ENCODE measurements at regions not wholly inside any gene's neighbourhood (a gene's known extent, or its start where the extent isn't known, plus 50 kb on each side); places are given as distances from the start of the nearest gene placed in this dataset.
A peak's percentile ranks its signal among the peaks of the same experiment; 100 is the strongest.

DNA sequence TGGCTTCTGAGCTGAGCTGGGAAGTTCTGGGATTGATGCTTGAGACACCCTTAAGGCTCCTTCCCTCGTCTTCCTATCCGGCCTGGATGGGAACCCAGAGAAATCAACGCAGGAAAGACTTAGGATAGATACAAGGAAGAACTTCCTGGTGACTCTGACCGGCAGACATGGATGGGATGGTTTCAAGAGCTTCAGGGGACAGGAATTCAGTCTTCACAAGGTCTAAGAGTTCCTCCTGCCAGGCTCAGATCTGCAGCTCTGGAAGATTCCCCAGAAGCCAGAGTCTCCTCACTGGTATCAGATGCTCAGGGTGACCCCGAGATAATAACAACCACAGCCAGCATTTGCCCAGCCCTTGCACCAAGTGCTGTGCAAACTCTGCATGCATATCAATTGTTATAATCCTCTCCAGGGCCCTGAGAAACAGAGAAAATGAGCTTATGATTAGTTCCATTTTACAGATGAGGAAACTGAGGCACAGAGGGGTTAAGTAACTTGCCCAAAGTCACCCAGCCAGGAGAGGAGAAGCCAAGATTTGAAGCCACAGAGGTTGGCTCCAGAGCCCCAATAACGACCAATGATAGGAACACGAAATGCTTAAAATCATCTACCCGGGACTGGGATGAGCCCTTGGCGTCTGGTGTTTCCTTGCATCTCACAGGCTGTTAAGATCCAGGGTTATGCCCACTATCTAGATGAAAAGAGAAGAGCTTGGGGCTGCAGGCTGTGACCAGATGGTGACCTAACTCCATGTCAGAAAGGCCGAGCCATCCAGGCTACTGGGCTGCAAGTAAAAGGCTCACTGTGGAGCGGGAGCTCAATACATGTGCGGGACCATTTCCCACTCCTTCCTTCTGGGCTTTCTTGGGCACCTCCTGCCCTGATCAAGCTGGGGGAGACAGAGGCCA, 119.8 kb downstream of the C9orf50 start:
- Mint-ChIP-seq H3K27ac (no peak overlapping the region), H3K9me3 (ENCODE audit: insufficient read depth) (no peaks in the 10 kb centered on the region), H3K4me3 (no peak overlapping the region), H3K27me3 (ENCODE audit: low read depth) (no peaks in the 10 kb centered on the region), H3K36me3 (ENCODE audit: low read depth) (no peaks in the 10 kb centered on the region), H3K4me1 (ENCODE audit: low read depth) (peaks cover 28% of the 10 kb centered on the region)
- ATAC-seq (no peak), DNase-seq (no peak)
- CTCF ChIA-PET: interaction anchor here (1.4 kb wide), 1 partner anchor 320 kb away, joined by 3 read pairs; no protein-coding TSS in a partner anchor
- POLR2A ChIA-PET: interaction anchor here (0.7 to 1.2 kb wide), 3 partner anchors 25 to 130 kb away, joined by 3 to 4 read pairs (median 3); no protein-coding TSS in a partner anchor

GRCh38 chr9:129500161-129500862, 120.6 kb downstream of the C9orf50 start:
- Mint-ChIP-seq H3K9me3 (ENCODE audit: insufficient read depth) (no peaks in the 10 kb centered on the region), H3K27me3 (ENCODE audit: low read depth) (no peaks in the 10 kb centered on the region), H3K36me3 (ENCODE audit: low read depth) (peaks cover 2% of the 10 kb centered on the region), H3K4me3 (no peak overlapping the region), H3K4me1 (ENCODE audit: low read depth) (peaks cover 36% of the 10 kb centered on the region), H3K27ac (no peak overlapping the region)
- ATAC-seq (no peak), DNase-seq (no peak)
- ChIA-PET CTCF (interaction anchor here (0.9 to 1.4 kb wide), 3 partner anchors 319 to 362 kb away, joined by 3 read pairs; no protein-coding TSS in a partner anchor), POLR2A (interaction anchor here (0.8 to 1.2 kb wide), 2 partner anchors 24 to 130 kb away, joined by 3 to 4 read pairs; no protein-coding TSS in a partner anchor)

DNA sequence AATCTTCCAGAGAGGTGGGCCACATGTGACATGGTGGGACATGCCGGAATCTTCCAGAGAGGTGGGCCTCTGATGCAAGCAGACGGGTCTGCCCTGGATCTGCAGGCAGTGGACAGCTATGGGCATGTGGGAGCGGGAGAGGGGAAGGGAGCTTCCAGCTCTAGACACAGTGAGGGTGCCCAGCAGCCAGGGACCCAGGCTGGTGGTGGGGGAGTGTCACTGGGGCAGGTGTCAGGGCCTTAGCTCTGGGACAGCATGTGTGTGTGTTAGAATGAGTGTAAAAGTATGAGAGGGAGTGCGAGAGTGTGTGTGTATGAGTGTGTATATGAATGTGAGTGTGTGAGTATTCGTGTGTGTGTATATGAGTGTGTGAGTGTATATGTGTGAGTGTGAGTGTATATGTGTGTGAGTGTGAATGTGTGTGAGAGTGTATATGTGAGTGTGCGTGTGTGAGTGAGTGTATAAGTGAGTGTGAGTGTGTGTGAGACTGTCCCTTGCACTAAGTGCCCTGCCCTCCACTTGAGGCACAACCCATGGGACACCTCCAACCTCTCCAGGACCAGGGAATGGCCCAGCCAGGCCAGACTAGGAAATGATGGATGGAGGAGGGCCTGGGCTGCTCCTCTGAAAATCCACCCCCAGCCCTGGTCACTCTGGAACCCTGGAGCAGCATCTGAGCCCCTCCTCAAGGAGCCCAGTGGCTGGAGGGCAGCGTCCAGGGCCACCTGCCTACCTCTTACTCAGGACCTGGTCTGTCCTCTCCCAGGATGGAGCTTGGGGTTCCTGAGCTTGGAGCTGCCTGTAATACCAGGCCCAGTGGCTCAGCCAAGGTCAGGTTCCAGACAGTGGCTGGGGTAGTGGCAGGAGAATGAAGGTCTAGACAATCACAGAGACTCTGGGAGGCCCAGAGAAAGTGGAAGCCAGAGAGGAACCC, 122.2 kb downstream of the C9orf50 start:
- DNase-seq: no peak
- H3K27ac Mint-ChIP-seq: no peak overlapping the region
- CTCF ChIA-PET: interaction anchor here (1.0 kb wide), 1 partner anchor 359 kb away, joined by 3 read pairs; no protein-coding TSS in a partner anchor

GRCh38 chr9:129497813-129498450, 123.0 kb downstream of the C9orf50 start:
- no peak for DNase-seq
- CTCF ChIA-PET: interaction anchor here (1.0 kb wide), 1 partner anchor 358 kb away, joined by 3 read pairs; no protein-coding TSS in a partner anchor
- H3K4me3 Mint-ChIP-seq: no peak overlapping the region
- H3K9me3 Mint-ChIP-seq (ENCODE audit: insufficient read depth): no peaks in the 10 kb centered on the region
- peak overlapping the region; percentile 2 for H3K27ac Mint-ChIP-seq
- peaks cover 6% of the 10 kb centered on the region for H3K36me3 Mint-ChIP-seq (ENCODE audit: low read depth)
- POLR2A ChIA-PET: no interaction called here
- H3K4me1 Mint-ChIP-seq (ENCODE audit: low read depth): peaks cover 33% of the 10 kb centered on the region
- no peaks in the 10 kb centered on the region for H3K27me3 Mint-ChIP-seq (ENCODE audit: low read depth)
- ATAC-seq: no peak

More for the DNA sequence above, 122.2 kb downstream of the C9orf50 start:
- Mint-ChIP-seq H3K4me3 (no peak overlapping the region), H3K4me1 (ENCODE audit: low read depth) (peaks cover 33% of the 10 kb centered on the region), H3K27me3 (ENCODE audit: low read depth) (no peaks in the 10 kb centered on the region), H3K36me3 (ENCODE audit: low read depth) (peaks cover 4% of the 10 kb centered on the region), H3K9me3 (ENCODE audit: insufficient read depth) (no peaks in the 10 kb centered on the region)
- no peak for ATAC-seq
- POLR2A ChIA-PET: no interaction called here

GRCh38 chr9:129497005-129497812, 123.7 kb downstream of the C9orf50 start:
- CTCF ChIA-PET: interaction anchor here (1.0 to 1.3 kb wide), 3 partner anchors 24 to 358 kb away, joined by 3 to 4 read pairs (median 3); no protein-coding TSS in a partner anchor
- no peak for ATAC-seq
- POLR2A ChIA-PET: interaction anchor here (0.6 to 2.7 kb wide), 3 partner anchors 37 to 325 kb away, joined by 3 to 10 read pairs (median 3); no protein-coding TSS in a partner anchor

DNA sequence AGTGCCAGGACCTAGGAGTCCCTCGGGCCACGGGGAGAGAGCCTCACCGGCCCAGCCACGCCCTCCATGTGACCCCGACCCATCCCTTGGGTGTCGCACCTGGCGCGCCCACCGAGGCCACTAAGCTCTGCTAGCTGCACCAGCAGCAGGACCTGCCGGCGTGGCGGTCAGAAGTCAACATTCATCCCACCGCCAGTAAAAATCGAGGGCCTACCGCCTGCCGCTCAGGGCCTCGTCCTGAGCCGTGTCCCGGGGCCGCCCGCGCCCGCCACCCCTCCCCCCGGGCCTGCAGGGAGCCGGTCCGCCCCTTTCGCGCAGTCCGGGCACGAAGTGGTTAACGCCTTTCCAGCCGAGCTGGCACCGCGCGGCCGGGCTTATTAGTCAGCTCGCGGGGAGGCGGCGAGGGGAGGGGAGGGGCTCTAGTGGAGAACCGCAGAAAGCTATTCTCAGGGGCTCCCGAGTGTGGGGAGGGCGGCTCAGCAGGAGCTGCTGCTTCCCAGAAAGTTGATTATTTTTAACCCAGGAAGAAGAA, 124.4 kb downstream of the C9orf50 start:
- H3K4me3 Mint-ChIP-seq: peak overlapping the region; percentile 73
- H3K36me3 Mint-ChIP-seq (ENCODE audit: low read depth): peaks cover 9% of the 10 kb centered on the region
- ChIA-PET POLR2A (interaction anchor here (0.6 to 2.7 kb wide), 3 partner anchors 37 to 324 kb away, joined by 3 to 10 read pairs (median 3); no protein-coding TSS in a partner anchor), CTCF (interaction anchor here (1.0 to 1.3 kb wide), 3 partner anchors 25 to 358 kb away, joined by 3 to 4 read pairs (median 3); no protein-coding TSS in a partner anchor)
- ATAC-seq (peak; percentile 57), DNase-seq (peak; percentile 77)
- H3K9me3 Mint-ChIP-seq (ENCODE audit: insufficient read depth): no peaks in the 10 kb centered on the region
- H3K27ac Mint-ChIP-seq: peak overlapping the region; percentile 57
- no peaks in the 10 kb centered on the region for H3K27me3 Mint-ChIP-seq (ENCODE audit: low read depth)
- peaks cover 32% of the 10 kb centered on the region for H3K4me1 Mint-ChIP-seq (ENCODE audit: low read depth)

More at GRCh38 chr9:129497005-129497812, 123.7 kb downstream of the C9orf50 start:
- H3K4me1 Mint-ChIP-seq (ENCODE audit: low read depth): peaks cover 33% of the 10 kb centered on the region
- no peaks in the 10 kb centered on the region for H3K27me3 Mint-ChIP-seq (ENCODE audit: low read depth)
- no peak for DNase-seq
- peaks cover 8% of the 10 kb centered on the region for H3K36me3 Mint-ChIP-seq (ENCODE audit: low read depth)
- peak overlapping the region; percentile 55 for H3K4me3 Mint-ChIP-seq
- H3K27ac Mint-ChIP-seq: peak overlapping the region; percentile 57
- no peaks in the 10 kb centered on the region for H3K9me3 Mint-ChIP-seq (ENCODE audit: insufficient read depth)

GRCh38 chr9:129495620-129496472, 125.1 kb downstream of the C9orf50 start:
- ChIA-PET POLR2A (interaction anchor here (2.7 kb wide), 1 partner anchor 36 kb away, joined by 10 read pairs; no protein-coding TSS in a partner anchor), CTCF (interaction anchor here (0.7 to 1.6 kb wide), 5 partner anchors 25 to 357 kb away, joined by 3 to 6 read pairs (median 3); no protein-coding TSS in a partner anchor)
- Mint-ChIP-seq H3K27me3 (ENCODE audit: low read depth) (no peaks in the 10 kb centered on the region), H3K9me3 (ENCODE audit: insufficient read depth) (no peaks in the 10 kb centered on the region), H3K36me3 (ENCODE audit: low read depth) (peaks cover 11% of the 10 kb centered on the region), H3K4me1 (ENCODE audit: low read depth) (peaks cover 39% of the 10 kb centered on the region), H3K4me3 (peak overlapping the region; percentile 73), H3K27ac (peak overlapping the region; percentile 53)
- ATAC-seq (peak; percentile 82), DNase-seq (peak; percentile 87)

GRCh38 chr9:129494113-129494789, 126.7 kb downstream of the C9orf50 start:
- no peak overlapping the region for H3K4me3 Mint-ChIP-seq
- ATAC-seq (no peak), DNase-seq (no peak)
- H3K27me3 Mint-ChIP-seq (ENCODE audit: low read depth): no peaks in the 10 kb centered on the region
- ChIA-PET CTCF (interaction anchor here (1.6 kb wide), 1 partner anchor 320 kb away, joined by 6 read pairs; no protein-coding TSS in a partner anchor), POLR2A (interaction anchor here (0.6 kb wide), 1 partner anchor 357 kb away, joined by 3 read pairs; no protein-coding TSS in a partner anchor)
- no peaks in the 10 kb centered on the region for H3K9me3 Mint-ChIP-seq (ENCODE audit: insufficient read depth)
- no peak overlapping the region for H3K27ac Mint-ChIP-seq
- peaks cover 15% of the 10 kb centered on the region for H3K36me3 Mint-ChIP-seq (ENCODE audit: low read depth)
- peaks cover 52% of the 10 kb centered on the region for H3K4me1 Mint-ChIP-seq (ENCODE audit: low read depth)

DNA sequence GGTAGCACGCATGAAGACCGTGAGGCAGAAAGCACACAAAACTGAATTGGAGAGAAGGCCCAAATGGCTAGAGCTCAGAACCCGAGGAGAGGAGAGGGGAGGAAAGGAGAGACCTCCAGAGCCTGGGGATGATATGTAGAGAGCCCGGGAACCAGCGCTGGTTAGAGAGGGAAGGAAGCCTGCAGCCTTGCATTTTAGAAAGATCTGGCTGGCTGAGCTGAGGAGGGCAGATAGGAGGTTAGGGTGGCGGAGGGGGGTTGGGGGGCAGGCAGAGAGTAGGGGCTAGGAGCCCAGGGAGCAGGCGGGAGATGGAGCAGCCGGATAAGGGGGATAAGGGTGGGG, 127.2 kb downstream of the C9orf50 start:
- ChIA-PET CTCF (no interaction called here), POLR2A (no interaction called here)
- DNase-seq (no peak), ATAC-seq (no peak)
- H3K4me1 Mint-ChIP-seq (ENCODE audit: low read depth): peaks cover 57% of the 10 kb centered on the region
- no peaks in the 10 kb centered on the region for H3K27me3 Mint-ChIP-seq (ENCODE audit: low read depth)
- peaks cover 19% of the 10 kb centered on the region for H3K36me3 Mint-ChIP-seq (ENCODE audit: low read depth)
- no peak overlapping the region for H3K4me3 Mint-ChIP-seq
- no peak overlapping the region for H3K27ac Mint-ChIP-seq
- no peaks in the 10 kb centered on the region for H3K9me3 Mint-ChIP-seq (ENCODE audit: insufficient read depth)

Data from activated CD8-positive, alpha-beta T cell treated with anti-CD3 and anti-CD28 coated beads, Interleukin-2, amount 10 ng/mL, durations not matched to agents 7 days and 5 days (primary cell).